Ectodermal cell (in vitro differentiated cells): ENCODE measurements at regions not wholly inside any gene's neighbourhood (a gene's known extent, or its start where the extent isn't known, plus 50 kb on each side); places are given as distances from the start of the nearest gene placed in this dataset.
"Not testable (repeated sequence)": the region's sequence is repeated elsewhere in the genome, so short reads cannot be mapped to it uniquely, and the experiment has no call there.

ENCODE experiments used
- H3K27ac ChIP-seq: 2 replicates; pipeline ENCODE4 v1.7.0; 2013; ENCODE audit warnings: mild to moderate bottlenecking, low read depth, low read length; ENCODE audit not compliant: insufficient read depth, poor library complexity, severe bottlenecking
- H3K27me3 ChIP-seq: 2 replicates; pipeline ENCODE4 v1.7.0; 2013; ENCODE audit warnings: mild to moderate bottlenecking, low read length; ENCODE audit not compliant: insufficient read depth, control insufficient read depth, poor library complexity, severe bottlenecking
- H3K36me3 ChIP-seq: one replicate; pipeline ENCODE4 v1.7.0; 2013; ENCODE audit warnings: low read length; ENCODE audit not compliant: control insufficient read depth, insufficient read depth
- H3K4me1 ChIP-seq: one replicate; pipeline ENCODE4 v1.7.0; 2013; ENCODE audit warnings: low read length; ENCODE audit not compliant: control insufficient read depth, insufficient read depth
- H3K4me3 ChIP-seq: 2 replicates; pipeline ENCODE4 v1.7.0; 2013; ENCODE audit warnings: low read depth, low read length, control low read depth; ENCODE audit not compliant: insufficient read depth
- H3K9me3 ChIP-seq: 2 replicates; pipeline ENCODE4 v1.7.0; 2013; ENCODE audit warnings: mild to moderate bottlenecking, low read length, moderate library complexity; ENCODE audit not compliant: control insufficient read depth
- WGBS, 2 experiments: methylation state at CpG; one replicate each; pipeline ENCODE4 v1.1.7; 2013; ENCODE audit warnings: missing lambda C conversion rate in 2 of 2; 5-methylcytosine and 5-hydroxymethylcytosine counted together

- Histone ChIP-seq H3K27ac (no peak overlapping the region), H3K36me3 (no peaks in the 10 kb centered on the region), H3K4me1 (peaks cover 5% of the 10 kb centered on the region), H3K27me3 (no peaks in the 10 kb centered on the region), H3K9me3 (no peaks in the 10 kb centered on the region), H3K4me3 (no peak overlapping the region)
- WGBS, 2 experiments = 89 to 94% methylated on average over 2 of the region's 2 CpGs
Observed at GRCh38 chr2:204135752-204136151, 199.2 kb downstream of the ICOS start.

- Histone ChIP-seq H3K27ac (no peak overlapping the region), H3K4me1 (peaks cover 5% of the 10 kb centered on the region), H3K9me3 (no peaks in the 10 kb centered on the region), H3K36me3 (no peaks in the 10 kb centered on the region), H3K4me3 (no peak overlapping the region), H3K27me3 (no peaks in the 10 kb centered on the region)
- 95 to 98% methylated on average over 2 of the region's 2 CpGs for WGBS, 2 experiments
Observed at GRCh38 chr2:204138206-204138605, 201.6 kb downstream of the ICOS start.

- Histone ChIP-seq H3K9me3 (no peaks in the 10 kb centered on the region), H3K27ac (peak overlapping the region; percentile 5), H3K36me3 (no peaks in the 10 kb centered on the region), H3K27me3 (no peaks in the 10 kb centered on the region), H3K4me3 (no peak overlapping the region), H3K4me1 (peaks cover 9% of the 10 kb centered on the region)
- WGBS, 2 experiments = 47 to 55% methylated on average over 3 of the region's 3 CpGs
Observed at GRCh38 chr2:204140246-204140645, 203.7 kb downstream of the ICOS start.

GRCh38 chr2:204143216-204144014 lies 206.9 kb downstream of the ICOS start:
- Histone ChIP-seq H3K4me3 (no peak overlapping the region), H3K27me3 (no peaks in the 10 kb centered on the region), H3K9me3 (no peaks in the 10 kb centered on the region), H3K4me1 (peaks cover 9% of the 10 kb centered on the region), H3K36me3 (no peaks in the 10 kb centered on the region), H3K27ac (no peak overlapping the region)
- 83 to 88% methylated on average over 9 to 13 of the region's 14 CpGs for WGBS, 2 experiments

GRCh38 chr2:204144492-204144891 lies 207.9 kb downstream of the ICOS start:
- 90 to 97% methylated on average over 3 of the region's 3 CpGs for WGBS, 2 experiments
- H3K27me3 ChIP-seq = no peaks in the 10 kb centered on the region
- H3K27ac ChIP-seq = no peak overlapping the region
- H3K9me3 ChIP-seq = no peaks in the 10 kb centered on the region
- no peaks in the 10 kb centered on the region for H3K36me3 ChIP-seq
- H3K4me3 ChIP-seq = no peak overlapping the region
- H3K4me1 ChIP-seq = peaks cover 9% of the 10 kb centered on the region

GRCh38 chr2:204145263-204145751 lies 208.7 kb downstream of the ICOS start:
- H3K9me3 ChIP-seq = no peaks in the 10 kb centered on the region
- 26 to 27% methylated on average over 12 to 13 of the region's 13 CpGs for WGBS, 2 experiments
- no peaks in the 10 kb centered on the region for H3K27me3 ChIP-seq
- peaks cover 5% of the 10 kb centered on the region for H3K4me1 ChIP-seq
- H3K4me3 ChIP-seq = no peak overlapping the region
- no peaks in the 10 kb centered on the region for H3K36me3 ChIP-seq
- no peak overlapping the region for H3K27ac ChIP-seq

- Histone ChIP-seq H3K36me3 (no peaks in the 10 kb centered on the region), H3K4me3 (no peak overlapping the region), H3K27me3 (no peaks in the 10 kb centered on the region), H3K27ac (no peak overlapping the region), H3K4me1 (peaks cover 4% of the 10 kb centered on the region), H3K9me3 (no peaks in the 10 kb centered on the region)
- 35 to 37% methylated on average over 8 of the region's 8 CpGs for WGBS, 2 experiments
Observed at GRCh38 chr2:204145791-204146190, 209.2 kb downstream of the ICOS start.

GRCh38 chr2:204147040-204147439 lies 210.5 kb downstream of the ICOS start:
- 93% methylated on average over 2 of the region's 2 CpGs for WGBS, 2 experiments
- H3K4me1 ChIP-seq, H3K4me3 ChIP-seq, H3K27me3 ChIP-seq, H3K36me3 ChIP-seq, H3K27ac ChIP-seq, H3K9me3 ChIP-seq: not testable (repeated sequence)

GRCh38 chr2:204150721-204151120 lies 214.2 kb downstream of the ICOS start:
- H3K4me3 ChIP-seq = no peak overlapping the region
- no peaks in the 10 kb centered on the region for H3K4me1 ChIP-seq
- WGBS, 2 experiments = 90 to 93% methylated on average over 7 of the region's 7 CpGs
- H3K27ac ChIP-seq = no peak overlapping the region
- H3K27me3 ChIP-seq = no peaks in the 10 kb centered on the region
- H3K36me3 ChIP-seq = no peaks in the 10 kb centered on the region
- no peaks in the 10 kb centered on the region for H3K9me3 ChIP-seq

GRCh38 chr2:204152616-204153015 lies 216.1 kb downstream of the ICOS start:
- no peaks in the 10 kb centered on the region for H3K9me3 ChIP-seq
- H3K27me3 ChIP-seq = no peaks in the 10 kb centered on the region
- H3K4me1 ChIP-seq = no peaks in the 10 kb centered on the region
- WGBS, 2 experiments = 89 to 92% methylated on average over 3 of the region's 3 CpGs
- no peaks in the 10 kb centered on the region for H3K36me3 ChIP-seq
- H3K27ac ChIP-seq = no peak overlapping the region
- no peak overlapping the region for H3K4me3 ChIP-seq
